ENCODE measurements at regions not wholly inside any gene's neighbourhood (a gene's known extent, or its start where the extent isn't known, plus 50 kb on each side); places are given as distances from the start of the nearest gene placed in this dataset.
A peak's percentile ranks its signal among the peaks of the same experiment; 100 is the strongest.

GRCh38 chr4:185920171-185920570 is 108.2 kb upstream of the SORBS2 start:
- no peak for ATAC-seq
- intact Hi-C loops (cut with DNase I), result no loop called here
- DNase-seq, result no peak

GRCh38 chr4:185920691-185921260 is 108.8 kb upstream of the SORBS2 start:
- DNase-seq (no peak), ATAC-seq (no peak)
- intact Hi-C loops (cut with DNase I), result no loop called here

DNA sequence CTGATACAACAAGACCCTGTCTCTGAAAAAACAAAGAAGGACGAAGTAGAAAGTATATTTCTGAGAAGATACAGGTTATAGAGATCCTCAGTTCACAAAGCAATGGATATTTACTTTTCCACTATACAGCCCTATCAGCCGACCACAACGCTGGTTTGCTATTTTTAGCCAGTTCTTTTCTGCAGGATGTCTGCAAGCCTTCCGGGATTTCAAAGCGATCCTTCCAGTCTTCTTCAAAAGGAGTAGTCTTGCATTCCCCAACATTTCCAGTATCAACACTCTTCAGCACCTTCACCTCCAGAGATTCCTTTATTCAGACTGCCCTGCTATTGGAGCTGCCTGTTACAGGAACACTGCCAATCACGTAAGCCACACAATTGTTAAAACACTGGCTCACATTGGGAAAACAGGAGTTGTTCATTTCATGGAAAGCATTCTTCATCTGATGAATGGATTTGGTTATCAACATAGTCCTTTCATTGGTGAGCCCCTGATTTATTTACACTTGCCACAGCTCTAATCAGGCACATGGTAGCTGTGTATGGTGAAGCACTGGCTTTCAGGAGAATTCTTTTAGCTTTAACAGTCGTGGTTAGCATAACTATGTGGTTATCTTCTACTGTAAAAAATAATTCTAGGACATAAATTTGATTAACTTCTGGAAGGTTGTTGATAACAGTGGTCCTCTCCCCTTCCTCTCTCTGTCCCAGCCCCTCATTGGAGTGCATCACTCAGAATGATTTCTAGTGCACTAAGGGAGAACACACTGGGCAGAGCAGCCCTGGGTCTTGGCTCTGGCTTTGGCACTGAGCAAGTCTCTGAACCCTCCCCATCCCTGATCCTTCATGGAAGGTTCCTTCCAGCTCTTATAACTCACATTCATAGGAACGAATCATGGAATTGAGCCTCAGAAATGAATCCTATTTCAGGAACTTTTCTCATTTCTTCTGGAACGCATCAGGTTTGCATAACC is 109.9 kb upstream of the SORBS2 start:
- DNase-seq (no peak), ATAC-seq (peak; percentile 31 to 33)
- intact Hi-C loops (cut with DNase I), result no loop called here

GRCh38 chr4:185924458-185925044 is 112.6 kb upstream of the SORBS2 start:
- no peak for ATAC-seq
- no peak for DNase-seq
- intact Hi-C loops (cut with DNase I), result loop anchor here in 1 of 2 donors (5.0 kb wide), 1 partner anchor 73 kb away; no protein-coding TSS in a partner anchor

- peak; percentile 28 for DNase-seq
- ATAC-seq, result peak; percentile 54 to 86
- intact Hi-C loops (cut with DNase I), result loop anchor here in 1 of 2 donors (5.0 kb wide), 1 partner anchor 71 kb away; no protein-coding TSS in a partner anchor
Measured at GRCh38 chr4:185925910-185926360, 113.9 kb upstream of the SORBS2 start.

- no peak for DNase-seq
- intact Hi-C loops (cut with DNase I), result no loop called here
- no peak for ATAC-seq
Measured at GRCh38 chr4:185931375-185931774, 119.4 kb upstream of the SORBS2 start.

GRCh38 chr4:185931986-185932385 is 120.0 kb upstream of the SORBS2 start:
- intact Hi-C loops (cut with DNase I), result no loop called here
- no peak for ATAC-seq

DNA sequence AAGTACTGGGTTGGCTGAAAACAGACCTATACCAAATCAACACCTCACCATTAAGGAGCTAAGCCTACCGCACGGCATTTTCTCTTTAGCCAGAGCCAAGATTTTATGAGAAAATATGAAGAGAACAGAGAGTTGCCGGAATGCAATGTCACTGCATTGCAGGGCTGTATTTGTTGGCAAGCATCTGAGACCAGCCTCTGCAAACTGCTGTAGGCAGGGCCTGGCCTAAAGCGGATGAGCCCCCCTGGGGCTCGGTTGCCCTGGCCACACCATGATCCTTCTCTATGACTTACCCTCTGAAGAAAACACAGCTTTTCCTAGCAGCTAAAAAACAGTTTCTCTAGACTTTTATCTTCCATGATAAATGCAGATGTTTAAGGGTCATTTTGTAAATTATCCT is 120.5 kb upstream of the SORBS2 start:
- DNase-seq (no peak), ATAC-seq (peak; percentile 53 to 55)
- intact Hi-C loops (cut with DNase I), result no loop called here

More at GRCh38 chr4:185931986-185932385, 120.0 kb upstream of the SORBS2 start:
- no peak for DNase-seq

DNA sequence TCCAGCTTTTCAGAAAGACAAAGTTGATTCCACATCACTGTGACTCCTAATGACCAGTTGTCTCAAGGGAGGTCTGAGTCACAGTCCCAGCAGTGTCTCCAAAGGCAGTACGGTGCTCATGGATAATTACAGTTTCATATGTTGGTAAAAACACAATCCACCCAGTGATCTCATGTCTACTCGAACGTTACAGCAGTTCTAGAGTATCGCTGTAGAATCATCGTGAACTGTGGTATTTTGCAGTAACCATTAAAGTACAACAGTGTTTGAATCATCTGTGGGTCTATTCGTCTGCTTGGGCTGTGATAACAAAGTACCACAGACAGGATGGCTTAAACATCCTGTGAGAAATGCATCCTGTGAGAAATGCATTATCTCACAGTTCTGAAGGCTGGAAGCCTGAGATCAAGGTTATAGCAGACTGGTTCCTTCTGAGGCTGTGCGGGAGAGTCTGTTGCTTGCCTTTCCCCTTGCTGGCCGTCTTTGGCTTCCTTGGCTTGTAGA is 121.1 kb upstream of the SORBS2 start:
- intact Hi-C loops (cut with DNase I), result no loop called here
- ATAC-seq (peak; percentile 53 to 73), DNase-seq (peak; percentile 28)

- peak in 1 of 2 donors; percentile 59 for ATAC-seq
- intact Hi-C loops (cut with DNase I), result no loop called here
- no peak for DNase-seq
Measured at GRCh38 chr4:185936650-185937376, 124.8 kb upstream of the SORBS2 start.

DNA sequence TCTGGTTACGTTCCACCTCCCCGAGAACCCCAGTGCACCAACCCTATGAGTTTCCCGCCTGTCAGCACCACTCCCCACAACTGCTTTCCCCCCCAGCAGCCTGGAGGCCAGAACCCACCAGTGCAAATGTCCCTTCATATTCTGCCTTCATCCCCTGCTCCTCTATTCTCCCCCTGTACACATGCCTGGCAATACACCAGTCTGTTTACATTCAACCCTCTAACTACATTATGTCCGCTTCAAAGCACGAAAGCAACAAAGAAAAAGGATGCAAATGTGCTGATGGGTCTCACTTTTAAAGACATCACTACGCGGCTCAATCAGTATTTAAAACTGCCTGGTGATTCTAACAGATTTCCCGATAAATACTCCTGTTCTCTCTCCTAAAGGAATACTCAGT is 126.7 kb upstream of the SORBS2 start:
- intact Hi-C loops (cut with DNase I), result no loop called here
- DNase-seq, result no peak
- ATAC-seq, result no peak

- intact Hi-C loops (cut with DNase I), result no loop called here
- peak; percentile 27 to 86 for ATAC-seq
Measured at GRCh38 chr4:185941461-185941860, 127.5 kb upstream of the TLR3 start.

GRCh38 chr4:185945252-185945651 is 123.7 kb upstream of the TLR3 start:
- DNase-seq (no peak), ATAC-seq (peak in 1 of 2 donors; percentile 45)
- intact Hi-C loops (cut with DNase I), result no loop called here

More at GRCh38 chr4:185941461-185941860, 127.5 kb upstream of the TLR3 start:
- DNase-seq, result no peak

GRCh38 chr4:185945906-185946305 is 123.0 kb upstream of the TLR3 start:
- intact Hi-C loops (cut with DNase I), result no loop called here
- DNase-seq (no peak), ATAC-seq (no peak)

- intact Hi-C loops (cut with DNase I), result no loop called here
Measured at GRCh38 chr4:185950891-185951290, 118.1 kb upstream of the TLR3 start.

GRCh38 chr4:185955151-185955770 is 113.7 kb upstream of the TLR3 start:
- ATAC-seq, result no peak
- intact Hi-C loops (cut with DNase I), result no loop called here

More at GRCh38 chr4:185950891-185951290, 118.1 kb upstream of the TLR3 start:
- ATAC-seq, result no peak
- no peak for DNase-seq

GRCh38 chr4:185955826-185956543 is 113.0 kb upstream of the TLR3 start:
- intact Hi-C loops (cut with DNase I), result no loop called here
- no peak for ATAC-seq

More at GRCh38 chr4:185955151-185955770, 113.7 kb upstream of the TLR3 start:
- DNase-seq, result no peak

GRCh38 chr4:185956544-185956940 is 112.4 kb upstream of the TLR3 start:
- DNase-seq (no peak), ATAC-seq (no peak)
- intact Hi-C loops (cut with DNase I), result no loop called here

More at GRCh38 chr4:185955826-185956543, 113.0 kb upstream of the TLR3 start:
- no peak for DNase-seq
